ENCODE measurements at regions not wholly inside any gene's neighbourhood (a gene's known extent, or its start where the extent isn't known, plus 50 kb on each side); places are given as distances from the start of the nearest gene placed in this dataset.

- no peak overlapping the region for H3K4me3 ChIP-seq (ENCODE audit: low read depth, low read length)
- TF ChIP-seq CTCF (conservative IDR thresholded peaks at IDR 0.05; ENCODE audit: low read depth, low read length) = no peak
- no peak for DNase-seq (ENCODE audit: low read depth)
Observed at GRCh38 chr6:168223150-168223549, 96.4 kb downstream of the DACT2 start.

- TF ChIP-seq CTCF (conservative IDR thresholded peaks at IDR 0.05; ENCODE audit: low read depth, low read length) = no peak
- no peak overlapping the region for H3K4me3 ChIP-seq (ENCODE audit: low read depth, low read length)
- no peak for DNase-seq (ENCODE audit: low read depth)
Observed at GRCh38 chr6:168222115-168223043, 97.2 kb downstream of the DACT2 start.

GRCh38 chr6:168221497-168222079 is 98.0 kb downstream of the DACT2 start:
- no peak overlapping the region for H3K4me3 ChIP-seq (ENCODE audit: low read depth, low read length)
- DNase-seq (ENCODE audit: low read depth) = no peak
- no peak for TF ChIP-seq CTCF (conservative IDR thresholded peaks at IDR 0.05; ENCODE audit: low read depth, low read length)

GRCh38 chr6:168221000-168221399 is 98.6 kb downstream of the DACT2 start:
- no peak for DNase-seq (ENCODE audit: low read depth)
- TF ChIP-seq CTCF (conservative IDR thresholded peaks at IDR 0.05; ENCODE audit: low read depth, low read length) = no peak
- no peak overlapping the region for H3K4me3 ChIP-seq (ENCODE audit: low read depth, low read length)

- H3K4me3 ChIP-seq (ENCODE audit: low read depth, low read length) = no peak overlapping the region
- no peak for DNase-seq (ENCODE audit: low read depth)
- no peak for TF ChIP-seq CTCF (conservative IDR thresholded peaks at IDR 0.05; ENCODE audit: low read depth, low read length)
Observed at GRCh38 chr6:168219804-168220203, 99.8 kb downstream of the DACT2 start.

GRCh38 chr6:168218785-168219566 is 100.6 kb downstream of the DACT2 start:
- DNase-seq (ENCODE audit: low read depth) = no peak
- TF ChIP-seq CTCF (conservative IDR thresholded peaks at IDR 0.05; ENCODE audit: low read depth, low read length) = no peak
- no peak overlapping the region for H3K4me3 ChIP-seq (ENCODE audit: low read depth, low read length)
